ENCODE measurements at regions not wholly inside any gene's neighbourhood (a gene's known extent, or its start where the extent isn't known, plus 50 kb on each side); places are given as distances from the start of the nearest gene placed in this dataset.
"Not testable (repeated sequence)": the region's sequence is repeated elsewhere in the genome, so short reads cannot be mapped to it uniquely, and the experiment has no call there.

DNA sequence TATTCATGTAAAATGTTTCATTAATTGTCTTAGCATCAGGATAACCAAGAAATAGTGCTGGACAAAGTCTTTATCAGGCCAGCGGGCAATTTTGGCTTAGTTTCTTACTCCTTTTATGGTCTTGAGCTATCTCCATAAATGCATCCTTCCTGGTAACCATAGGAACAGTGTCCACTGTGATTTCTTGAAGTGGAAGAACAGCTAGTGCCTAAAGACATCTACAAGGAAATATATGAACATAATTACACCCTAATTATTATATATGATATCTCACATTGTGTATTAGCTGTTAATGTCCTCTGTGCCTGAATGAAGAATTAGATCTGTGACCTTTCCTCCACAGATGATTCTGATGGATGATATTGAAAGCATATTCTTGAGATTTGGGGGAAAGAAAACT lies 286.7 kb upstream of the ATXN7L3B start:
- no peak for DNase-seq

DNA sequence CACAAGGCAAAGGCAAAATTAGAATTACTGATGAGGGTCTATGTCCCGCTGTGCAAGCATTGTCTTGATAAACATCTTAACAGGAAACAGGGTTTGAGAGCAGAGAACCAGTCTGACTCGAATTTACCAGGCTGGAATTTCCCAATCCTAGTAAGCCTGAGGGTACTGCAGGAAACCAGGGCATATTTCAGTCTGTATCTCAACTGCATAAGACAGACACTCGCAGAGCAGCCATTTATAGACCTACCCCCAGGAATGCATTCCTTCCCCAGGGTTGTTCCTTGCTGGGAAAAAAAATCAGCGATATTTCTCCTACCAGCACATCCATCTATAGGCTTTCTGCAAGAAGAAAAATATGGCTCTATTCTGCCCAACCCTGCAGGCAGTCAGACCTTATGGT lies 283.8 kb upstream of the ATXN7L3B start:
- not testable (repeated sequence) for DNase-seq

DNA sequence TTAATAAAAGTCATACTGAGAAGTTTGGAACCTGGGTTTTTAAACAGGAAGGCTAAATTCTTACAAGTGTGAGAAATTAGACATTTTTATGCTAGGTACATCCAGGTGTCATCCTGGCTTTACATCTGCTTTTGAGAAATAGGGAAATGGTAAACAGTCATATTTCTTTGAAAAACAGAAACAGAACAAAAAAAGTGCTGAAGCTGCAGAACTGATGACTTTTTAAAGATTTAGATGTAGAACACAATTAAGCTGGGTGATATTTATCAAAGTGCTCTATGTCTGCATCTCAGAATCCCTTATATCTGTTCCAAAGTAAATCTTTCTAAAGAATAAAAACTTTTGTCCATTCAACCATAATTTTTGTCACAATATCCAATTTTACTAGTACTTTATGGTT lies 282.9 kb upstream of the ATXN7L3B start:
- DNase-seq: no peak

DNA sequence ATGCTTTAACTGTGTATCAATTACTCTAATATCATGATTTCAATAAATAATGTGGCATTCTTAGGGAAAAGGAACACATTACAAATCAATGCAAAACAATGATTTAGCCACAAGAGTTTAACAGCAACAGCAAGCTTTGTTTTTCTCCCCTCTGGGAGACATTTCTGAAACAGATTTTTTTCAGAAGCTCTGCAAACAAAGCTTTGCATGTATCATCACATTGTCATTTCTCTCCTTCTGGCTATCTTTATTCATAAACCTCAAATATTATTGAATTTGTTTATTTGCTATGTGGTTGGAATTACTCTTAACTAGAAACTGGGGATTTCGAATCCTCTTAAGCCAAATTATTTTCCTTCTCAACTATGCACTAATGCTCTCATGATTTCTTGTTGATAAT lies 278.4 kb upstream of the ATXN7L3B start:
- DNase-seq: no peak

DNA sequence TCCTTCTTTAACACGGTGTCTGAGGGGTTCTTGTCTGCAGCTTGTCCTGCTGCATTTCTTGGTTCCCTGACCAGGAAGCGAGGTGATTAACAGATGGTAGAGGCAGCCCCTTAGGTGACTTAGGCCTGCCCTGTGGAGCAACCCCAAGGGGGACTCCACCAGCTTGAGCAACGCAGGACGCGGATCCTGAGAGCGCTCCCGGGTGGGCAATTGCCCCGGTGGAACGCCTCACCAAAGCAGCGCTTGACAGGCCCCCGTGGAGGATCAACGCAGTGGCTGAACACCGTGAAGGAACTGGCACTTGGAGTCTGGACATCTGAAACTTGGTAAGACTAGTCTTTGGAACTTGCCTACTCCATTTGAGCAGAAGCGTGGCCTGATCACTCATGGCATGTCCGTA lies 272.9 kb upstream of the ATXN7L3B start:
- no peak for DNase-seq

DNA sequence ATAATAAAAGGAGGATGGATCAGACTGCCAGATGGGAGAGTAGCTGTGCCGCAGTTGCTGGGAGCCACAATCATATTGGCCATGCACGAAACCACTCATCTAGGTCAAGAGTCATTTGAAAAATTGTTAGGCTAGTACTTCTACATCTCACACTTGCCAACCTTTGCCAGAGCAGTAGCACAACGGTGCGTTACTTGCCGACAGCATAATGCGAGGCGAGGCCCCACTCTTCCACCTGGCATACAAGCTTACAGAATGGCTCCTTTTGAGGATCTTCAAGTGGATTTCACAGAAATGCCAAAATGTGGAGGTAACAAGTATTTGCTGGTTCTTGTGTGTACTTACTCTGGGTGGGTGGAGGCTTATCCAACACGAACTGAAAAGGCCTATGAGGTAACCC lies 268.3 kb upstream of the ATXN7L3B start:
- DNase-seq: not testable (repeated sequence)

DNA sequence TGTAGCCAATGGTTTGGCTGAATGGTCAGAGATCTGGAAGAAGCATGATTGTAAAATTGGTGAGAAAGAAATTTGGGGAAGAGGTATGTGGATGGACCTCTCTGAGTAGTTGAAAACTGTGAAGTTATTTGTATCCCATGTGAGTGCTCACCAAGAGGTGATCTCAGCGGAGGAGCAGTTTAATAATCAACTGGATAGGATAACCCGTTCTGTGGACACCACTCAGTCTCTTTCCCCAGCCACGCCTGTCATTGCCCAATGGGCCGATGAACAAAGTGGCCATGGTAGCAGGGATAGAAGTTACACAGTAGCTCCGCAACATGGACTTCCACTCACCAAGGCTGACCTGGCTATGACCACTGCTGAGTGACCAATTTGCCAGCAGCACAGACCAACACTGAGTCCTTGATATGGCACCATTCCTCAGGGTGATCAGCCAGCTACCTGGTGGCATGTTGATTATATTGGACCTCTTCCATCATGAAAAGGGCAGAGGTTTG lies 257.4 kb upstream of the ATXN7L3B start:
- no peak for DNase-seq

DNA sequence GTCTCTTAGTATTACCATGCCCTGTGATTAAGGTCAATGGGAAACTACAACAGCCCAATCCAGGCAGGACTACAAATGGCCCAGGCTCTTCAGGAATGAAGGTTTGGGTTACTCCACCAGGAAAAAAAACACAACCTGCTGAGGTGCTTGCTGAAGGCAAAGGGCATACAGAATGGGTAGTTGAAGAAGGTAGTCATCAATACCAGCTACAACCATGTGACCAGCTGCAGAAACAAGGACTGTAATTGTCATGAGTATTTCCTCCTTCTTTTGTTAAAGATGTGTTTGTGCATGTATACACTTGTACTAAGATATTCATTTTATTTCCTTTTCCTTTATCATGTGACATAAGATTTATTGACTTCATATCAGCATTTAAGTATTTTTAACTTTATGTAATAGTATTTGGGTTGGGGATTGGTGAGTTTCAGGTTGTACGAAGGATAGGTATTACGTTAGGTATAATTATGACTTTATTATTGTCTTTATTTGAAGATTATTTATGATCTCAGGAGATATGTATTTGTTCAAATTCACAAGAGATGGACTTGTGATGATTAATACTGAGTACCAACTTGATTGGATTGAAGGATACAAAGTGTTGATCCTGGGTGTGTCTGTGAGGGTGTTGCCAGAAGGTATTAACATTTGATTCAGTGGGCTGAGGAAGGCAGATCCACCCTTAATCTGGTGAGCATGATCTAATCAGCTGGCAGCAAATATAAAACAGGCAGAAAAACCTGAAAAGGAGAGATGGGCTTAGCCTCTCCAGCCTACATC lies 256.0 kb upstream of the ATXN7L3B start:
- DNase-seq: not testable (repeated sequence)

DNA sequence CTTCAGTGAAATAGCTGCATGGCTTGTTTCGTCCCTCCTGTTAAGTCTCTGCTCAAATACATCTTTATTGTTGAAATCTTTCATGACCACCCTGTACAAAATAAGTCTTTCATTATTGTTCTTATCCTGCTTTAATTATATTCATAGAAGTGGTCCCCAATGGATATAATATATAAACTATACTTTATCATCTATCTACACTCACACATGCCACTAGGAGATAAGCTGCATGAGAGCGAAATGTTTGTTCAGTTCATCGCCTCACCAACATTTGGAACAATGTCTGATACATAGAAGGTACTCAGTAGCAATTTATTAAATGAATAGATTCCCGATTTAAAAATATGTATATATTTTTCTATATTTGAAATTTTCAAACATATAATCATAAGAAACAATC lies 254.0 kb upstream of the ATXN7L3B start:
- no peak for DNase-seq

DNA sequence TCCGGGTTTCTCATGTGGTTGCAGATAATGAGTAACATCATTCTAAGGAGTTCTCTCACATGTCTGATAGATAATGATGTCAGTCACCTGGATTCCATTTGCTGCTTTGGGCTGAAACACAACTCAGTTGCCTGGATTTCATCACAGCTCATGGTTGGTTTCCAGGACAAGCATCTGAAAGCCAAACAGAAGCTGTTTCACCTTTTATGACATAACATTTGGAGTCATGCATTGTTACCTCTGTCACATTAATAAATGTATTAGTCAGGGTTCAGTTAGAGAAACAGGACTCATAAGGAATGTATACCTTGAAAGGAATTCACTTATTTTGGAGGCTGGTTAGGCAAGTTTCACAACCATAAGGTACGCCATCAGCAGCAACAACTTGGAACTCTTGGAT lies 251.9 kb upstream of the ATXN7L3B start:
- no peak for DNase-seq

DNA sequence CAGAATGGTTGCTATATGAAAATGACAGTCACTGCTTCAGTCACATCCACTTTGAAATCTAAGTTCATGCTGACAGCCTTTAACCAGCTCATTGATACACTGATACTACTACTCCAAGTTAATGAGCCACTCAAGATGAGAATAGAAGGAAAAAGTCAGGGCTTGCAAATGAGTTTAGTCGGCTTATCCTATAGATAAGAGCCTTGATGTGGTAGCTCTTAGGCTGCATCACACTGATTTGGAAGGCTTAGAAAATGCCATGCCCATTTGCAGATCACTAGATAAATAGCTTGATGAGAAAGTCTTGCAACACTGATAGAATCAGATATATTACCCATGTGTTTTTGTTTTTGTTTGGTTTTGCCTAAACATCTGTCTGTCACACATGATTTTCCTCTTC lies 251.4 kb upstream of the ATXN7L3B start:
- no peak for DNase-seq

DNA sequence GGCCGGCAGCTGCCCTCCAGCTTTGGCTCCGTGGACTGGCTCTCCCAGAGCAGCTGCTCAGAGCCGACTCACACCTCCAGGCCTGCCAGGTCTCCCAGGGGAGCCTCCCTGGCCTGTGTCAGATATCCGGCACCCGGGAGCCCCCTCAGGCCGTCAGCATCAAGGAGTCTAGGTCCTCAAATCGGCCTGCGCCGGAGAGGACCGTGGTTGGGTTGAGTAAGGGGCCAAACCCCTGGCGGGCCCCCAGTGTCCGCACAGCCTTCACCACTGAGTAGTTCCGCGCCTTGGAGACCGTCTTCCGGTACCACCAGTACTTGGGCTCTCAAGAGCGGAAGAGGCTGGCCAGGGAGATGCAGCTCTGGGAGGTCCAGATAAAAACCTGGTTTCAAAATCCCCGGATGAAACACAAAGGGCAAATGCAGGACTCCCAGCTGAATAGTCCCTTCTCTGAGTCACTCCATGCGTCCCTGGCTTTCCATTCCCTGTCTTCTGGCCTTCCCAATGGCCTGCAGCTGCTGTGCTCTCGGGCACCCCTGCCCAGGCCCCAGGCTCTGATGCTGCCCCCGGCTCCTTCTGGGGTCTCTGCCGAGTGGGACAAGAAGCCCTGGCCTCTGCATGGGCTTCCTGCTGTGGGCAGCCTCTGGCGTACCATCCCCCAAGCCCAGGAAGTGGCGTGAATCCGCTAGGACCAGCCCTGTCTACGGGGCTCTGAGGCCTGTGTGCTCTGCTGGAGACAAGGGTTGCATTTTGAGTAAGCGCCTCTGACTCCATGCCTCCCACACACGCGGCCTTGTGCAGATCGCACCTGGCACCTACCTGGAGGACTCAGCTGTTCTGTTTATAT lies 245.1 kb upstream of the ATXN7L3B start:
- no peak for DNase-seq

DNA sequence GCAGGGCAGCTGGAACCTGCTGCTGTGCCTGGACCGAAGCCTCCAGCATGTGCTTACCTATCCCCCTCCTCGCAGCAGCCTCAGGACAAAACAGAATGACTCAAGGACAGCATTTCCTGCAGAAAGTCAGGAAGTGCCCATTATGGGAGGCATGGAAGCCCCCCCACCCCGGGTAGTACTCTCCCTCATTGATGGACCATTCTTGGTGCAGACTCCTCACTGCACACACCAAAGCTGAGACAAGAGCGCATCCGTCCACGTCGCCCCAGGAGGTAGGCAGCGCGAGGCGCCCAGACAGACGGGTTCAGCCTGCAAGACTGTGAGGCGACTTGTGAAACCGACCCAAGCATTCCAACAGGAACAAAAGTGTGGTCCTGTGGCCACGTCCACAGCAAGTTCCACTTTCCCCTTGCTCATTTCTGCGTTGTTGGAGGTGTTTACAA lies 243.9 kb upstream of the ATXN7L3B start:
- DNase-seq: no peak

DNA sequence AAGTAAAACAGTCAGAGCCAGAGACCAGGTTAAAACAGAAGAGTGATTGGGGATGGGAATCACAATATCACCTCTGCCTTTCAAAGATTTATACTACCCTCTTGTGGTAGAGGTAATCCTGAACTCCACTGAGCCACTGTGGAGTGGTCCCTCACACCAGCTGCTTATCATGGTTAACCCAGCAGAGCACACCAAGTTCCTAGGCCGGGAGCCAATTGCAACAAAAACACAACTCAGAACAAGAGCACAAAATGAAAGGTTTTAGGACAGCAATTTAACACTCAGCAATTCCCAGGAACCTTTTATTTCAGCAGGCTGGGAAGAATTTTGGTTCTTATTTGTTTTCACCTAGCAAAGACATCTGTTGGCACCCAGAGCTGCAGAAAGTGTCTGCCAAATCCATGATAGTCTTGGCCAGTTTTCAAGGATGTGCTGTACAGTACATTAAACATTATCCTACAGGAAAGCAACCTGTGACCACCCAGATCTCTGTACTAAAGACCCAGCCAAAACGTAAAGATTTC lies 220.5 kb upstream of the ATXN7L3B start:
- DNase-seq: peak in 15 of 51 donors; percentile 3 to 70 (median 23)

DNA sequence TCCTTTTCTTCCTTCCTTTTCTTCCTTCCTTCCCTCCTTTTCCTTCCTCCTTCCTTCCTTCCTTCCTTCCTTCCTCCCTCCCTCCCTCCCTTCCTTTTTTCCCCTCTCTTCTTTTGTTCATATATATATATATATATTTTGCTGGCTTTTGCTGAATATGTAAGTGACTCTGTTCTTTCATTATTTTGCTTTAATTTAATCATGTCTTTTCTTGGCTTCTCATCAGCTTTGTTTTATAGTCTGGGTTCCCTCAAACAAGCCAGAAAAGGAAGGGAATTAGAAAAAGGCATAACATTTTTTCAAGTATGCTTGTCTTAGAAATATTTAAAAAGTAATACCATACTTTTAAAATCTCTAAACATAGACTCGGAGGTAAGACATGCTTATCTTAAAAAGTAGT lies 219.9 kb upstream of the ATXN7L3B start:
- no peak for DNase-seq

DNA sequence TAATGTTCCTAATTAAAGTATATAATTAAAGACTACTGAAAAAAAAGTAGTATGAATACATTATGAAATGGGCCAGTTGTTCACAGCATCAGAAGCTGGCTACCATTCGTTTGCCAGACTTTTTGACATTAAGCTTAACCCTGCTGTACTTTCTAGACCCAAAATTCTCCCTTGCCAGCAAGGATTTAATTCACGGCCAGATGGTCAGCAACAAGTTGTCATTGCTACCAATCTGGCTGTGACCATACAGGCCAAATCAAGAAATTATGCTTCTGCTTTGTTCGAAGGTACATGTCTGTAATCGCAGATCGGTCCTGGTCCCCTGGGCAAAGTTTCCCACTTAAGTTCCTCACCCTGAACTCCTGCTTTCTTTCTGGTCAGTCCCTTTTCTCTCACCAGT lies 217.7 kb upstream of the ATXN7L3B start:
- DNase-seq: no peak

DNA sequence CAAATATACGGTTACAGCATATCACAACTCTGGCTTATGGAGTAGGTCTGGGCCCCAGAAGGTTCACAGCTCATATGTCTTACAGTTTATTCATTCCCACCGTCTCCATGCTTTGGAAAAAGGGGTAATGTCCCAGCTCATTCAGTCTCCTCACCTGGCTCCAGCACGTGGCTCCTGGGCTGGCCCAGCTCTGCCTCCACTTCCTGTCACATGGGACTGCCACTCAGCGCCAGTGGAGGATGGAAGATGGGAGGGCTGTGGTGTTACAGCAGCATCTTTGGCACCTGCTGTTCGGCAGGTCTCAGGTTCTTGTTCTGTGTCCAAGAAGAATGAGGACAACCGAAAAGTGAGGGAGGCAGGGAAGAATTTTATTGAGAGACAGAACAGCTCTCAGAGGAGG lies 216.3 kb upstream of the ATXN7L3B start:
- peak in 1 of 51 donors; percentile 2 for DNase-seq

DNA sequence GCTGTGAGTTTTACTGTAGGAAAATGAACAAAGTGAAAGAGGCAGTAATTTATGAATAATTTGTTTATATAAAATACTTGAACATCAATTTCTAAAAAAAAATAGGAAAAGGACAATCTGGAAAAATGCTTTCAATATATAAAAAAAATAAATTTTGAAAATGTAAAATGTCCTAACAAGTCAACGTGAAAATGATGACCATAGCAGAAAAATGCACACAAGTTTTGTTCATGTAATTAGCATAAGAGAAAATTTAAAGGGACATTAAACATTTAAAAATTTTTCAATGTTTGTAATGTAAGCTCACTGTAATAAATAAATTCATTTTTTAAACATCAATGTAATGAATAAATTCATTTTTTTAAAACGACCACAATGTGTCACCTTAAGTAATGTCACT lies 214.8 kb upstream of the ATXN7L3B start:
- no peak for DNase-seq

DNA sequence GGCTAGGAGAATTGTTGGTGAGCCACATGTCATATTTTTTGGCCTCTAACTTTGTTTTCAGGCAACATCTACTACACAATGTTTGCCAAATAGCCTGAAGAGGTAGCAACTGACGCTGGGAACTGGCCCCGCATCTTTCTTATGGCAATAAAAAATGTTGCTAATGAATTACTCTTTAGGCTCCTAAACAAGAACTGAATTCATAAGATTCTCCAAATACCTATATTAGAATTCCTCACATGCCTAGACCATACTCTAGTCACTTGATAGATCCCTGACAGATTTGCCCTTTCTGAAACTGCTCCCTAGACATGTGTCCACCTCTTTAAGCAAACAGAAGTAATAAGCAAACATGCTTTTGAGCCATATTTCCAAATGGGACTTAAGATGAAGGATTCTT lies 209.0 kb upstream of the ATXN7L3B start:
- DNase-seq: no peak

DNA sequence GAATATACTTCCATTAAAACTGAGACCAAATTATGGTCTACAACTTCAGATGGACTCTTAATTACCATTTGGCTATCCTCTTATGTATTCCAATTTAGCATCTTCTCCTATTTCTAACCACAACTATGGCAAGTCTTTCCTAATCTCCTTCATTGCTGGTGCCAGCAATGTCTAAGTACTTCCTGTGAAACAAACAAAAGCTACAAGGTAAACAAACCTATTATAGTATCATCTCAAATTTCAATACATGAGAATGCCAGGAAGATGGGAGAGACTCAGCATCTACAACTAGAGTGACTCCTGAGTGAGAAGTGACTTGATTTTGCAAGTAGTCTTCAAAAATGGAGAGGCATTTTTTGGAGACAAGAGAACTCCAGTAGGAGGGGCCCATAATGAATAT lies 202.9 kb upstream of the ATXN7L3B start:
- DNase-seq: no peak

DNA sequence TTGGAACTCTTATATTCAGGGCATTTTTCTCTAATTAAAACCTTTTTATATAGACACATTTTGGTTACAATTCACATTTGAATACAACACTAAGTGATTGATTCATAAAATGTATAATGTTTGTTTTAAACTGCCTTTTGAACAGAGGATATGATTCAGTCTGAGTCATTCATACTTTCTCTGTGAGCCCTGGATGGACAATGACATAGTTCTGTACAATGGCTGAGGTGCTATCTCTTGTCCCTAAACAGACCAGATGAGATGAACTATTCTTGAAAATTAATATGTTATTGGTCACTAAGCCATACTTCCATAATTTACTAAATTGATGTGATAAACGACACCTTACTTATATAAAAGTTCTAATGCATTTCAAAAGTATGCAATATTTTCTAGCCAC lies 199.7 kb upstream of the ATXN7L3B start:
- no peak for DNase-seq

DNA sequence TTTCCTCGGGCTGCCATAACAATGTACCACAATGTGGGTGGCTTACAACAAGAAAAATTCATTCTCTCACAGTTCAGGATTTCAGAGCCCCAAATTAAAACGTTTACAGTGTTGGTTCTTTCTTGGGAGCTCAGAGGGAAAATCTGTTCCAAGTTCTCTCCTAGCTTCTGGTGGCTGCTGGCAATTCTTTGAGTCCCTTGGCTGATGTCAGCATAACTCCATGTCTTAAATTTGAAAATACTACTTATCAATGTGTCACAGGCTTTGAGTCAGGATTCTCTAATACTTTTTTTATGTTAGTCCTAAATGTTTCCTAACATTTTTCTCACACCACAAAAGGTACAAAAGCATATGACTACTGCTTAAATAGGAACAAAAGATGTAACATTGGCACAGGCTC lies 198.4 kb upstream of the ATXN7L3B start:
- DNase-seq: no peak

DNA sequence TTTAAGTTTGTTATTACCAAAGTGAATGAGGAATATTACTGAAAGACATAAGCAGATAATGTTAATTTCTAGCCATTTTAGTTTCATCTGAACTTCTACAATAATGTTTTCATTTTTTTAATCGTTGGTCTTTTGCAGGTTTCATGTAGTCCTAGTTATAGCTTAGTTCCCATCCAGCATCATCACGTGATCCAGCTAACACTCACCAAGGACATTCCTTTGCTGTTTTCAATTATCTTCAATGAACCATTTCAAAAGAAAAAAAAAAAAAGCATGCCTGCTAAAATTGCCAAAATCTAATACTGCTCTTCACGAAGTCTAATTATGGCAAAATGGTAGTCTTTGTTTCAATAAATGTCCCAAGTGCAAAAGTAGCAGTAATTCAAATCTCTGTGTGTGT lies 187.7 kb upstream of the ATXN7L3B start:
- DNase-seq: no peak

All from hypothalamus (tissue), 51 donors.